SK-N-MC (cell line): ENCODE measurements at regions not wholly inside any gene's neighbourhood (a gene's known extent, or its start where the extent isn't known, plus 50 kb on each side); places are given as distances from the start of the nearest gene placed in this dataset.

Experiments
- EZH2 ChIP-seq: fragments of 200-600 bp; sonication (generic); IDR thresholded peaks from one replicate; pipeline ENCODE4 v1.6.1; 2017; ENCODE audit warnings: antibody characterized with exemption
- POLR2AphosphoS5 ChIP-seq: IDR thresholded peaks from 2 replicates; pipeline ENCODE4 v1.6.1; 2012; ENCODE audit warnings: mild to moderate bottlenecking, low read depth, low read length, borderline replicate concordance

DNA sequence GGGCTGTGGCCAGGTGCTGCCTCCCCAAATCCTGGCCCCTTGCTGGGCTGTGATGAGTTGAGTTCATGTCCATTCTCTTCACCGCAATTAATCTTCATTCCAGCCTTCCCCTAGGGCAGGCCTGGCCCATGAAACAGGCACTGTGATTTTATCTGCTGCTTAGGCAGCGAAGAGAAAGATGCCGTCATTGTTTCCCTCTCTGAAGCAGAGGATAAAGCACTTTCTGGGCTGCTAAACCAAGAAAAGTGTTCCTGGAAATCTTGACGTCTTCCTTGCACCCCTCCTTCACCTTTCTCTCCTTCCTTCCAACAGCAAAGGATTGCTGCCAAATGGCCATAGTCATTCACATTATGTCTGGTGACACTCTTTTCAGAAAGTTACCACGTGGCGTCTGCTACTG is 265.9 kb downstream of the ZEB1 start:
- no peak for TF ChIP-seq EZH2
- no peak for TF ChIP-seq POLR2AphosphoS5
